ENCODE measurements at regions not wholly inside any gene's neighbourhood (a gene's known extent, or its start where the extent isn't known, plus 50 kb on each side); places are given as distances from the start of the nearest gene placed in this dataset.

GRCh38 chr2:139964721-139965440, 1184.7 kb upstream of the NXPH2 start:
- TF ChIP-seq POLR2A (IDR thresholded peaks at IDR 0.05) (no peak), CTCF (IDR thresholded peaks at IDR 0.05) (no peak)

GRCh38 chr2:139963863-139964355, 1183.7 kb upstream of the NXPH2 start:
- DNase-seq: no peak
- H3K4me3 ChIP-seq: no peak overlapping the region
- no peaks in the 10 kb centered on the region for H3K4me1 ChIP-seq
- no peak overlapping the region for H3K27ac ChIP-seq
- no peak for TF ChIP-seq CTCF (IDR thresholded peaks at IDR 0.05)
- TF ChIP-seq POLR2A (IDR thresholded peaks at IDR 0.05): no peak
- WGBS, 2 donors: 77 to 83% methylated on average over 10 of the region's 10 CpGs
- no peaks in the 10 kb centered on the region for H3K9me3 ChIP-seq
- intact Hi-C loops (cut with DNase I; ENCODE audit: low total_unique reads): no loop called here
- H3K27me3 ChIP-seq: no peaks in the 10 kb centered on the region
- no peaks in the 10 kb centered on the region for H3K36me3 ChIP-seq (ENCODE audit: low read depth, missing control alignments)

More at GRCh38 chr2:139964721-139965440, 1184.7 kb upstream of the NXPH2 start:
- WGBS, 2 donors: 76 to 87% methylated on average over 3 of the region's 3 CpGs
- no peaks in the 10 kb centered on the region for H3K36me3 ChIP-seq (ENCODE audit: low read depth, missing control alignments)
- H3K4me3 ChIP-seq: no peak overlapping the region
- no peaks in the 10 kb centered on the region for H3K4me1 ChIP-seq
- H3K27ac ChIP-seq: no peak overlapping the region
- H3K9me3 ChIP-seq: no peaks in the 10 kb centered on the region
- intact Hi-C loops (cut with DNase I; ENCODE audit: low total_unique reads): no loop called here
- no peak for DNase-seq
- H3K27me3 ChIP-seq: no peaks in the 10 kb centered on the region

GRCh38 chr2:139949242-139949972, 1169.2 kb upstream of the NXPH2 start:
- H3K4me1 ChIP-seq: no peaks in the 10 kb centered on the region
- H3K9me3 ChIP-seq: no peaks in the 10 kb centered on the region
- no peak for DNase-seq
- 93 to 94% methylated on average over 6 of the region's 6 CpGs for WGBS, 2 donors
- H3K36me3 ChIP-seq (ENCODE audit: low read depth, missing control alignments): no peaks in the 10 kb centered on the region
- intact Hi-C loops (cut with DNase I; ENCODE audit: low total_unique reads): no loop called here
- no peak overlapping the region for H3K4me3 ChIP-seq
- TF ChIP-seq CTCF (IDR thresholded peaks at IDR 0.05): no peak
- no peak for TF ChIP-seq POLR2A (IDR thresholded peaks at IDR 0.05)
- H3K27ac ChIP-seq: no peak overlapping the region
- no peaks in the 10 kb centered on the region for H3K27me3 ChIP-seq

- peak; percentile 54 for DNase-seq
- no peaks in the 10 kb centered on the region for H3K27me3 ChIP-seq
- intact Hi-C loops (cut with DNase I; ENCODE audit: low total_unique reads): no loop called here
- H3K36me3 ChIP-seq (ENCODE audit: low read depth, missing control alignments): no peaks in the 10 kb centered on the region
- H3K4me1 ChIP-seq: no peaks in the 10 kb centered on the region
- WGBS, 2 donors: 67 to 81% methylated on average over 2 of the region's 2 CpGs
- H3K9me3 ChIP-seq: no peaks in the 10 kb centered on the region
- H3K4me3 ChIP-seq: no peak overlapping the region
- TF ChIP-seq CTCF (IDR thresholded peaks at IDR 0.05): peak in 1 of 3 experiments; percentile 21
- no peak for TF ChIP-seq POLR2A (IDR thresholded peaks at IDR 0.05)
- no peak overlapping the region for H3K27ac ChIP-seq
Measured at GRCh38 chr2:139946690-139947089, 1166.5 kb upstream of the NXPH2 start.

Measured in testis (tissue), 2 donors.